SJCRH30 (cell line): ENCODE measurements at regions not wholly inside any gene's neighbourhood (a gene's known extent, or its start where the extent isn't known, plus 50 kb on each side); places are given as distances from the start of the nearest gene placed in this dataset.
"Not testable (repeated sequence)": the region's sequence is repeated elsewhere in the genome, so short reads cannot be mapped to it uniquely, and the experiment has no call there.

ENCODE experiments used
- DNase-seq, 2 experiments: peaks; one replicate each; pipeline ENCODE4 v3.0.0-alpha.2; 2015 to 2020
- H3K27ac ChIP-seq: fragments of 250-450 bp; sonication (Bioruptor Pico); 2 replicates; pipeline ENCODE4 v1.5.1; 2020; ENCODE audit warnings: mild to moderate bottlenecking, moderate library complexity
- H3K27me3 ChIP-seq: fragments of 250-450 bp; sonication (Bioruptor Pico); 2 replicates; pipeline ENCODE4 v1.5.1; 2020; ENCODE audit warnings: mild to moderate bottlenecking, moderate library complexity
- H3K36me3 ChIP-seq: fragments of 250-450 bp; sonication (Bioruptor Pico); 2 replicates; pipeline ENCODE4 v1.5.1; 2020; ENCODE audit warnings: mild to moderate bottlenecking, moderate library complexity
- H3K4me1 ChIP-seq: fragments of 250-450 bp; sonication (Bioruptor Pico); 2 replicates; pipeline ENCODE4 v1.5.1; 2020; ENCODE audit warnings: mild to moderate bottlenecking, moderate library complexity
- H3K4me3 ChIP-seq: fragments of 250-450 bp; sonication (Bioruptor Pico); 2 replicates; pipeline ENCODE4 v1.5.1; 2020; ENCODE audit warnings: mild to moderate bottlenecking, moderate library complexity
- H3K9me3 ChIP-seq: fragments of 250-450 bp; sonication (Bioruptor Pico); replicated peaks from 2 replicates; pipeline ENCODE4 v1.5.1; 2020; ENCODE audit warnings: mild to moderate bottlenecking, moderate library complexity

DNA sequence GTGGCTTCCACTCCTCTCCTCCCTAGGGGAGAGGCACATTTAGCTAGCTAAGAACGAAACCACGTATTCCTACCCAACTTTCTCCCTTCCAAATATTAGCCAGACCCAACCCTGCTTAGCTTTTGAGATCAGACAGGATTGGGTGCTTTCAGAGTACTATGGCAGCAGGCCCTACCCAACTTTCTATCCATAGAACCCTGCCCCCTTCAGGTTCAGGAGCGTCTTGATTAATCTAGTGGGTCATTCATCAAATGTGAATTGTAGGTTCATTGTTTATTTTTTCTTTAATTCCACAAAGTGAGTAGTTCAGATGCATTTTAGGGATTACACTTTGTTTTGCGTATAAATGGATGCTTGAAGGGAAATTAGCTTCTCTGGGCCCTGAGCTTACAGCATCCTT, 188.3 kb downstream of the MIB1 start:
- Histone ChIP-seq H3K36me3 (no peaks in the 10 kb centered on the region), H3K4me1 (no peaks in the 10 kb centered on the region), H3K9me3 (no peaks in the 10 kb centered on the region), H3K4me3 (no peak overlapping the region), H3K27ac (no peak overlapping the region), H3K27me3 (no peaks in the 10 kb centered on the region)
- no peak for DNase-seq

DNA sequence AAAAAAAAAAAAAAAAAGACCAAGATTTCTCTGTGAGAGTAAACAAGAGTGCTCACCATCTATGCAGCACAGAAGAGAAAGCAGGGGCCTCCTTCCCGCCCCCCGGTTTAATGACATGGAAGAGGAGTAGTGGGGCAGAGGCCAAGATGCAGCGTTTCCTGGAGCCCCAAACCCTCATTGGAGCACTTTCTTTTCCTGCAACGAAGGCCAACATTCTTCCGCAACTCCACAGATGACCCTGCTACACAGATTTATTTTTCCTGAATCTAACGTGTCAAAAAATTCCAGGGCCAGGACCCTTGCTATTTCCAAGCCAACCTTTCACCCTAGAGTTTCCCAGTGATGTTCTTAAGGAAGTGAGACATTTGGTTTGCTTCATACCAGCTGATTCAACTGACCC, 189.6 kb downstream of the MIB1 start:
- no peak overlapping the region for H3K27ac ChIP-seq
- H3K4me1 ChIP-seq: no peaks in the 10 kb centered on the region
- H3K4me3 ChIP-seq: no peak overlapping the region
- no peaks in the 10 kb centered on the region for H3K9me3 ChIP-seq
- no peaks in the 10 kb centered on the region for H3K27me3 ChIP-seq
- no peak for DNase-seq
- no peaks in the 10 kb centered on the region for H3K36me3 ChIP-seq

DNA sequence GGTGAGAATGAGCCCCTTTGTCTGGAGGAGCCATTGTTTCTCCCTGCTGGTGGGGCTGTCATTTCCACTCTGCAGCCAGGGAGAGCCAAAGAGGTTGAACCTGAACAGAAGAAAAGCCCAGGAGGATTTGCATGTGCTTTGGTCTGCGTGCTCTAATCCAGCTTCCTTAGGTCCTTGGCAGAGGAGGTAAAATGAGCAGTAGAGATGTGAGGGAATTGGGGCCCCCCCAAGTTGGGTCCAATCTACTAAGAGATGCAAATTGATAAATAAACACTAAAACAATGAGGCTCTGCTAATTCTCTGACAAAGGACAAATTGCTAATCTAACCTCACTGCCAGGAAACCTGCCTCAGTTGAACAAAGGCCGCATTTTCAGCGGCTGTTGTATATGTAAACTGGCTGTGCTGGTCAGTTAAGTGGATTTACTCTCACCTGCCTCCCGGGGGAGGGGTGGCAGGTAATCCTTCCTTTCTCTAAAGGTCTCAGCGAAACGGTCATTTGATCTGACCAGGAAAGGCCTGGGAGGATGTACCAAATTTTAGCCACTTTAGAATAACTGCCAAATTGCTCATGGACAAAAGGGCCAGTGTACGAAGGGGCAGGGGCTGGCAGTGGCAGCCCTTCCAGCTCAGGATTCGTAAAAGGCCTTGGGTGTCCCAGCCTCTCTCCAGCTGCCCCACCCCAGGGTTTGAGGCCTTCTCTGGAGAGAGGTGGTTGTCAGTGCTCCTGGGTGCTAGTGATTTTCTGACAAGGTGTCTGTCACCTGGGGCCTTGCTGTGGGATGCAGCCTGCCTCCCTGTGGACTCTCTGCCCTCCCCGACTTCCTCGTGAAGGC, 193.6 kb downstream of the MIB1 start:
- no peak for DNase-seq
- Histone ChIP-seq H3K9me3 (no peaks in the 10 kb centered on the region), H3K27ac (no peak overlapping the region), H3K4me3 (no peak overlapping the region), H3K27me3 (no peaks in the 10 kb centered on the region), H3K36me3 (no peaks in the 10 kb centered on the region), H3K4me1 (no peaks in the 10 kb centered on the region)

DNA sequence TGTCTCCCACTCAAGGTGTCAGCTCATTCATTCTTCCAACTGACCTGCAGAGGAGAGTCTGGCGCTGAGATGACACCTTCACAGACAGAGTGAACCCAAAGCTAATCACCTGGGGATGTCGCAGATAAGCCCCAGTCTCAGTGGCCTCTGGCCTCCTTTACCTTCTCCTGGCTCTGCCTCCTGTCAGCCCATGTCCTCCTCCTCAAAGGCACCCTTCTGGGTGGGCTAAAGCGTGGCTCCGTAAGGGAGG, 194.1 kb downstream of the MIB1 start:
- Histone ChIP-seq H3K4me3 (no peak overlapping the region), H3K27me3 (no peaks in the 10 kb centered on the region), H3K9me3 (no peaks in the 10 kb centered on the region), H3K27ac (no peak overlapping the region), H3K36me3 (no peaks in the 10 kb centered on the region), H3K4me1 (no peaks in the 10 kb centered on the region)
- DNase-seq: no peak

DNA sequence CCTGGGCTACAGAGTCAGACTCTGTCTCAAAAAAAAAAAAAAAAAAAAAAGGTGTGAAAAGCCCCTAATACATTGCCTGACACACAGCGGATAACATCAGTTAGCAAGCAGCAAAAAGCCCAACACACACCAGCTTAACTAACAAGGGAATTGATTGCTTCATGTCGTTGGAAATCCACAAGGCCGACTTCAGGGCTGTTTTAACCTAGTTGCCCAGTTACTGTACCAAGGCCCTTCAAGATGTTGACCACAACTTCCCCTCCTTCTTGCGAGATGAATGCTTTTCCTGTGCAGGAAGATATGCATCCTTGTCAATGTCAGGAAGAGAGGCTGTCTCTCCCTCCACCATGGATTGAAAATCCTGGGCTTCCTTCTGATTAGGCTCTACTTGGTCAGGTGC, 202.9 kb downstream of the MIB1 start:
- DNase-seq: no peak
- H3K4me3 ChIP-seq: no peak overlapping the region
- no peak overlapping the region for H3K27ac ChIP-seq
- H3K36me3 ChIP-seq: no peaks in the 10 kb centered on the region
- H3K9me3 ChIP-seq: no peaks in the 10 kb centered on the region
- no peaks in the 10 kb centered on the region for H3K27me3 ChIP-seq
- H3K4me1 ChIP-seq: no peaks in the 10 kb centered on the region

DNA sequence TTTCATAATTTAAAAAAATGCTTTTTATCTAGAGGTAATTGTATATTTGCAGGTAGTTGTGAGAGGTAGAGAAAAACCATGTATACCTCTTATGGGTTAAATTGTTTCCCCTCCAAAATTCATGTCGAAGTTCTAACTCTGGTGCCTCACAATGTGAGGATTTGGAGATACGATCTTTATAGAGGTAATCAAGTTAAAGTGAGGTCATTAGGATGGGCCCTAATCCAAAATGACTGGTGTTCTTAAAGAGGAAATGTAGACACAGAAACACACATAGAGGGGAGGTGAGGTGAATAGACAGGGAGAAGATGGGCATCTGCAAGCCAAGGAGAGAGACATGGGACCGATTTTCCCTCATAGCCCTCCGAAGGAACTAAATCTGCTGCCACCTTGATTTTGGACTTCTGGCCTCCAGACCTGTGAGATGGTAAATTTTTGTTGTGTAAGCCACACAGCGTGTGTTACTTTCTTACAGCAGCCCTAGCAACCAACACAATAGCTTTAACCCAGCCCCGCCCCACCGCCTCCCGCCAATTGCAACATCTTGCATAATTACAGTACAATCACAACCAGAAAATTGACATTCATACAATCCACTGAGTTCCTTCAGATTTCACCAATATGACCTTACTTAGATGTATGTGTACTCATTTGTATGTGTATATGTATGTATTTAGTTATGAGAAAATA, 208.9 kb downstream of the MIB1 start:
- no peak for DNase-seq
- H3K9me3 ChIP-seq: no peaks in the 10 kb centered on the region
- H3K27me3 ChIP-seq: no peaks in the 10 kb centered on the region
- no peaks in the 10 kb centered on the region for H3K4me1 ChIP-seq
- no peak overlapping the region for H3K27ac ChIP-seq
- no peak overlapping the region for H3K4me3 ChIP-seq
- no peaks in the 10 kb centered on the region for H3K36me3 ChIP-seq

DNA sequence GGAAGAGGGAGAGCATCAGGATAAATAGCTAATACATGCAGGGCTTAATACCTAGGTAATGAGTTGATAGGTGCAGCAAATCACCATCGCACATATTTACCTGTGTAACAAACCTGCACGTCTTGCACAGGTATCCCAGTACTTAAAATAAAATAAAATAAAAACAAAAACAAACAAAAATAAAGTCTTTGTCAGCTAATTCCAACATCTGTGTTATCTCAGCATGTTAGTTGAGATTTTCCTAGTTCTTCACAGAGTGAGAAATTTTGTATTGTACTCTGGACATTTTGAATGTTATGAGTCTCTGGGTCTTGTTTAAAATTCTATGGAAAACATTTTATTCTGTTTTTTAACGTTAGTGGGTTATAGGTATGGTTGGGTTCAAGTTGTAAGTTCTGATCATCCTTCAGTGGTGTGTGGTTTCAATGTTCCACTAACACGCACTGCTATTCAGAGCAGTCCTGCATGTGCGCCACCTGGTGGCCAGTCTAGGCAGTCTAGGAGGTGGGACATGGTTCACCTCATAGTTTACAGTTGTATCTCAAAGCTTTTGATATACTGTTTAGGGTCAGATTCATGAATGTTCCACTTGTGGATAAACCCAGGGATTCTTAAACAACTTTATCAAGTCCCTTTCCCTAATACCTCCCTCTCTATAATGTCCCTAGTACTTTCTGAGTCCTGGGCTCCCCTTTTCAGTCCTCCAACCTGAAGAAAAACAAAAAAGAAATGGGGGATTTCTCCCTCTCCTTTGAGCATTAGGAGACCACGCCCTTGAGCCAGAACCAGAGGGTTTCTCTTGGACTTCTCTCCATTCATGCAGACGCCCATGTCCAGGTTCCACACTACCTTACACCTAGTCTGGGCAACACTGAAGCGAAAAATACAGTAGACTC, 213.4 kb upstream of the GATA6 start:
- H3K4me3 ChIP-seq: no peak overlapping the region
- no peak overlapping the region for H3K27ac ChIP-seq
- no peaks in the 10 kb centered on the region for H3K4me1 ChIP-seq
- peak; percentile 56 to 73 for DNase-seq
- no peaks in the 10 kb centered on the region for H3K27me3 ChIP-seq
- no peaks in the 10 kb centered on the region for H3K9me3 ChIP-seq
- no peaks in the 10 kb centered on the region for H3K36me3 ChIP-seq

DNA sequence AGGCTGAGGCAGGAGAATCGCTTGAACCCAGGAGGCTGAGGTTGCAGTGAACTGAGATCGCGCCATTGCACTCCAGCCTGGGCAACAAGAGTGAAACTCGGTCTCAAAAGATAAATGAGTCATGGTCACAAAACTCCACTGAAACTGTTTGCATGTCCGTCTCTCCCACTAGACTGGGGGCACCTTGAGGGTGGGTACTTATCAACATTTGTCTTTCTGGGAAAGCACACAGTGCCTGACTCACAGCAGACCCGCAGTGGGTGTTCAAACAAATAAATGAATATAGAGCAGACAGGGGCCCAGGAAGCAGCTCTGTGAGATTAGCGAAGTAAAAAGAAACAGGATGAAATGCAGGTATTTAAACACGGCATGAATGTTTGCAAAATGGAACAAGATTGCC, 211.1 kb upstream of the GATA6 start:
- Histone ChIP-seq H3K4me1 (no peaks in the 10 kb centered on the region), H3K27me3 (no peaks in the 10 kb centered on the region), H3K27ac (no peak overlapping the region), H3K36me3 (no peaks in the 10 kb centered on the region), H3K9me3 (no peaks in the 10 kb centered on the region), H3K4me3 (no peak overlapping the region)
- DNase-seq: no peak

DNA sequence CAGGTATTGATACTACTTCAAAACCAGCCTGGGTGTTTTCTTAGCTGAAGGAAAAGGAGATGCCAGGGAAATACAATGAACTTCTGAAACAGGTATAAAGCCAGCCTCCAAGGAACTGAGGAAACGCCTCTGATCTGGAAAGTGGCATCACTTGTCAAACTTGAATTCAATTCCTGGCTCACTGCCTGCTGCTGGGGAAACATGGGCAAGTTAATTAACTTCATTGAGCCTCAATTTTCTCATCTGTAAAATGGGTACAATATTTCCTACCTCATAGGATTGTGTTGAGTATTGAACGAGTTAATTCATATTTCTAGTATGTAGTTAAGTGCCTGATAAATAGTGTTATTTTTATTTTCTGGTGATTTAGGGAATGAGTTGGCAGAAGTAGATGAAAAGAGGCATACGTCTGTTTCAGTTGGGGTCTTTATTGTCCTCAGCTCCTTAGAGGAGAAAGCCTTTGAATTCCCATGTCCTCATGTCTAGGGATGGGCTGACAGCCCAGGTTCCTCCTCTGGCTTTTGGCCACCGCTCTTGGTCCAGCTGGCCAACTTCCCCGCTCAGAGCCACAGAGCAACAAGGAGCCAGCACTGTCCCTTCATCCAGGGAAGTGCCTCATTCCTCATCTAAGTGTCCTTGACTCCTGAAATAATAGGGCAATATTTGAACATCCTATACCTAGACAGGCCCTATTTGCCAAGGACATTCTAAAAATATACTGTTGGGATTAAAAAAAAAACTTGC, 210.5 kb upstream of the GATA6 start:
- DNase-seq: no peak
- Histone ChIP-seq H3K27me3 (no peaks in the 10 kb centered on the region), H3K36me3 (no peaks in the 10 kb centered on the region), H3K9me3 (no peaks in the 10 kb centered on the region), H3K4me3 (no peak overlapping the region), H3K4me1 (no peaks in the 10 kb centered on the region), H3K27ac (no peak overlapping the region)

DNA sequence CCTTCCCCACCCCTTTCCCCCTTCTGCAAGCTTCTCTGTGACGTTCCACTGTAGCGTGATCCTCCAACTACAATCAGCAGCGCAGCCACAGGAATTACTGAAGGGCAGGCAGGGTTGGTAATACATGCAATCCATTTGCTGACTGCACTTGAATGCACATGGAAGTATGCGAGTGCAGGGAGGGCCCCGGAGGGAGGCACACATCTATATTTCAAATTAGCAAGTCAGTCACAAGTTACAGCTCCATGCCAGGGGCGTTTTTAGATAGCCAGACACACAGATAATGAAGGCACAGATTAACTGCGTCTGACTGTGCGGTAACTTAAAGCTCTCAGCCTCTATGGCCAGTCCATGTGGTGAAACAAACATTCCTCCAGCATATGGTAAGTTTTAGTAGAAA, 209.2 kb upstream of the GATA6 start:
- Histone ChIP-seq H3K36me3 (no peaks in the 10 kb centered on the region), H3K9me3 (no peaks in the 10 kb centered on the region), H3K4me1 (no peaks in the 10 kb centered on the region), H3K27ac (no peak overlapping the region), H3K4me3 (no peak overlapping the region), H3K27me3 (no peaks in the 10 kb centered on the region)
- no peak for DNase-seq

DNA sequence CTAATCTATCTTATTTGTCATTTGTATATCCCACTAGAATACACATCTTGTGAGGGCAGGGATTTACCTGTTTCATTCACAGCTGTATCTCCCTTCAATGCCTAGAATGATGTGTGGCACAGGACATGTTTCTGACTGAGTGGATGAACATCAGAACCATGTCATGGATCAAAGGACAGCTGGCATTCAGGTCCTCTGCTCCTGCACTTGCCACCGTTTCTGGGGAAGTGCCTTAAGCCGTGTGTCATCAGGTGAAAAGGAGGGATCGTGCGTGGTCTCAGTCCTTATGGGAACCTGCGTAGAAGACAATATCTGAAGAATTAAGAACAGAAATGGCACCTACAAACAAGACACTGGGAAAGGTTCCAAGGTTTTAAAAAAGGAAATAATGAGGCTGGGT, 206.1 kb upstream of the GATA6 start:
- Histone ChIP-seq H3K4me1 (no peaks in the 10 kb centered on the region), H3K4me3 (no peak overlapping the region), H3K36me3 (no peaks in the 10 kb centered on the region), H3K9me3 (no peaks in the 10 kb centered on the region), H3K27ac (no peak overlapping the region), H3K27me3 (no peaks in the 10 kb centered on the region)
- no peak for DNase-seq

DNA sequence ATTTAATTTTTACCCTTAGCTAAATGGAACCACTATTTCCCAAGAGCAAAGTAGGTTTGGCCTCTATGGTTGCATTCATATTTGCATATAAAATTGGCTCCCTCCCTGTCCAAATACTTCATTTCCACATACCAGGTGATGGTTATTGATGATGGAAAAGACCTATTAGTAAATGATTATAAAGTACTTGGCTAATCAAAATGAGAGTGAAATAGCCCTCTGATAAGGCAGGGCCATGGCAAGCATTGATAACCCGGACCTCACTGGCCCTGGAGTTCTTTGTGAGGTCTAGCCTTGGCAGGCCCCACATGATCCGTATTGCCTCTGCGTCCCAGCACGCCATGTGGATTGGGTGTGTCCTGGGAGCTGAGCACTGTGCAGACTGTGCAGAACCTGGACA, 201.1 kb upstream of the GATA6 start:
- H3K36me3 ChIP-seq: no peaks in the 10 kb centered on the region
- H3K27me3 ChIP-seq: no peaks in the 10 kb centered on the region
- no peak overlapping the region for H3K4me3 ChIP-seq
- no peaks in the 10 kb centered on the region for H3K4me1 ChIP-seq
- no peak overlapping the region for H3K27ac ChIP-seq
- no peak for DNase-seq
- no peaks in the 10 kb centered on the region for H3K9me3 ChIP-seq

DNA sequence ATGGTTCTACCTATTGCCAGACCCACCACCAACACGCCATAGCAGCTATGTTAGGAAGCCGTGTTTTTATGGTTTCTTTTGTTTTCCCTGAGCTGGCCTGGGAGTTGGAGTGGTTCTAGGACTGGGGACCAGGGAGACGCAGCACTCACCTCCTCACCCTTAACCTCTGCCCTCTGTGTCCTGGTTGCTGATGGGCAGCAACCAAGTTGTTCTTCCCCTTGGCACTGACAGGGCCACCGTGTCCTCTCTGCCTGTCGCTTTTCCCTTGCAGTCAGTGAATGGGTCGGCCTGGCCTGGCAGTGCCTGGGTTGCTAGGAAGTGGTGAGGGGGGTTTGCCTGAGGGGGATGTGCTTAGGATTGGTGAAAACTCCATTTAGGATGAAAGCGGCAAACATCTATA, 197.1 kb upstream of the GATA6 start:
- Histone ChIP-seq H3K27ac (no peak overlapping the region), H3K36me3 (no peaks in the 10 kb centered on the region), H3K4me3 (no peak overlapping the region), H3K27me3 (no peaks in the 10 kb centered on the region), H3K9me3 (no peaks in the 10 kb centered on the region), H3K4me1 (no peaks in the 10 kb centered on the region)
- DNase-seq: no peak

DNA sequence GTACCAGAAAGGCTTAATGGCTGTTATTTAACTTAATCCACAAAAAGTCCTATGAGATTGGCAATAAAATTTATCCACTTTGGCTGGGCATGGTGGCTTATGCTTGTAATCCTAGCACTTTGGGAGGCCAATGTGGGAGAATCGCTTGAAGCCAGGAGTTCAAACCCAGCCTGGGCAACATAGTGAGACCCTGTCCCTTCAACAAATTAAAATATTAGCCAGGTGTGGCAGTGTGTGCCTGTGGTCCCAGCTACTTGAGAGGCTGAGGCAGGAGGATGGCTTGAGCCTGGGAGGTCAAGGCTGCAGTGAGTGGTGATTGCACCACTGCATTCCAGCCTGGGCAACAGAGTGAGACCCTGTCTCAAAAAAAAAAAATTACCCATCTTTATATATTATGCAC, 193.4 kb upstream of the GATA6 start:
- not testable (repeated sequence) for H3K27me3 ChIP-seq, H3K4me1 ChIP-seq, DNase-seq, H3K27ac ChIP-seq, H3K9me3 ChIP-seq, H3K4me3 ChIP-seq, H3K36me3 ChIP-seq
